A673 (cell line): ENCODE measurements at regions not wholly inside any gene's neighbourhood (a gene's known extent, or its start where the extent isn't known, plus 50 kb on each side); places are given as distances from the start of the nearest gene placed in this dataset.
"Not testable (repeated sequence)": the region's sequence is repeated elsewhere in the genome, so short reads cannot be mapped to it uniquely, and the experiment has no call there.

Source experiments
- BruUV-seq: library from RNA; stranded (reverse); fragments of 400-500 nt; replicated peaks from 2 replicates; lab custom pipeline; 2021; lab: Mats Ljungman, UMichigan
- CTCF ChIA-PET: fragments of 300-600 bp; sonication (Branson Sonifier 250); formaldehyde crosslinking; loops from one replicate; lab custom pipeline; 2022; ENCODE audit warnings: antibody characterized with exemption; lab: Charles Lee
- POLR2A ChIA-PET: fragments of 300-600 bp; sonication (Branson Sonifier 250); formaldehyde crosslinking; loops from one replicate; lab custom pipeline; 2022; ENCODE audit warnings: antibody characterized with exemption; ENCODE audit not compliant: low non-redundant PET; lab: Charles Lee
- DNase-seq: peaks from one replicate; pipeline ENCODE4 v3.0.0-alpha.2; 2015; ENCODE audit warnings: low spot score
- H3K27ac ChIP-seq: fragments of 200-600 bp; sonication (generic); 2 replicates; pipeline ENCODE4 v1.5.1; 2016; ENCODE audit warnings: mixed run types, low read depth, mild to moderate bottlenecking, mixed read lengths, antibody characterized with exemption, low read length; ENCODE audit not compliant: poor library complexity, severe bottlenecking
- H3K27me3 ChIP-seq: fragments of 200-600 bp; sonication (generic); replicated peaks from 2 replicates; pipeline ENCODE4 v1.6.1; 2017; ENCODE audit warnings: mixed run types, low read depth, mild to moderate bottlenecking, mixed read lengths, antibody characterized with exemption, low read length; ENCODE audit not compliant: insufficient read depth, poor library complexity
- H3K36me3 ChIP-seq: fragments of 200-600 bp; sonication (generic); 2 replicates; pipeline ENCODE4 v1.6.1; 2016; ENCODE audit warnings: mixed run types, mild to moderate bottlenecking, mixed read lengths, antibody characterized with exemption, low read length; ENCODE audit not compliant: insufficient read depth, poor library complexity, severe bottlenecking
- H3K4me1 ChIP-seq: fragments of 200-600 bp; sonication (generic); 2 replicates; pipeline ENCODE4 v1.6.1; 2017; ENCODE audit warnings: mixed run types, mild to moderate bottlenecking, mixed read lengths, antibody characterized with exemption, low read length; ENCODE audit not compliant: insufficient read depth, poor library complexity, severe bottlenecking
- H3K4me3 ChIP-seq: fragments of 200-600 bp; sonication (generic); 2 replicates; pipeline ENCODE4 v1.5.1; 2016; ENCODE audit warnings: low read depth, mixed run types, mild to moderate bottlenecking, mixed read lengths, low read length; ENCODE audit not compliant: poor library complexity, severe bottlenecking
- H3K9me3 ChIP-seq: fragments of 200-600 bp; sonication (generic); 2 replicates; pipeline ENCODE4 v1.6.1; 2016; ENCODE audit warnings: mixed run types, low read depth, mild to moderate bottlenecking, mixed read lengths, antibody characterized with exemption, low read length; ENCODE audit not compliant: poor library complexity, severe bottlenecking
- EZH2 ChIP-seq: fragments of 200-600 bp; sonication (generic); IDR thresholded peaks from 2 replicates; pipeline ENCODE4 v1.6.1; 2017; ENCODE audit warnings: borderline replicate concordance, low read depth, mild to moderate bottlenecking, mixed read lengths, antibody characterized with exemption, low read length; ENCODE audit not compliant: poor library complexity, severe bottlenecking
- intact Hi-C: fragments of 100-400 bp; cut with micrococcal nuclease; formaldehyde crosslinking; loops from one replicate; pipeline ENCODE4 v1.10.0; 2022; ENCODE audit not compliant: unreplicated experiment
- TF ChIP-seq, protein P1 (sequence below): fragments of 300-800, 200-600 bp; sonication (generic); conservative IDR thresholded peaks from 2 replicates; pipeline ENCODE4 v1.5.1; 2017; ENCODE audit warnings: low read depth, mild to moderate bottlenecking, antibody characterized with exemption, low read length, moderate library complexity, mixed read lengths

DNA sequence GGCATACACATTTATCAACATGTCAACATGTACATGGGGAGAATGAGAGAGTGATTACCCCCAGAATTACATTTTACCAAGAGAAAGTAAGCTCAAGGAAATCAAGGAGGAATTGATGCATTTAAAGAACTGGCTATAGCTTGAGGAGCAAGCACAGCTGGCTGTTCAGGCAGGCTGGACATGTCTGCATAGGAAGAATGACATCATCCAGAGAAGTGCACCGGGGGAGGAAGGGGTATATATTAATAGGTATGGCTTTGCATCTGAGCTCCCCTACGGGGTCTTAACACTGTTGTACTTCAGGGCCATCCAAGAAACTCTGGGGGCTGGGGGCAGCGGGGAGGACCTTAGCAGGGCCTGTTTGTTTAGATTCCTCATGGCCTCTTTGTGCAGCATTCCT lies 222.4 kb upstream of the VCX start:
- CTCF ChIA-PET, result no interaction called here
- H3K27me3 ChIP-seq, result no peaks in the 10 kb centered on the region
- TF ChIP-seq EZH2, result no peak
- TF ChIP-seq, protein P1, sequence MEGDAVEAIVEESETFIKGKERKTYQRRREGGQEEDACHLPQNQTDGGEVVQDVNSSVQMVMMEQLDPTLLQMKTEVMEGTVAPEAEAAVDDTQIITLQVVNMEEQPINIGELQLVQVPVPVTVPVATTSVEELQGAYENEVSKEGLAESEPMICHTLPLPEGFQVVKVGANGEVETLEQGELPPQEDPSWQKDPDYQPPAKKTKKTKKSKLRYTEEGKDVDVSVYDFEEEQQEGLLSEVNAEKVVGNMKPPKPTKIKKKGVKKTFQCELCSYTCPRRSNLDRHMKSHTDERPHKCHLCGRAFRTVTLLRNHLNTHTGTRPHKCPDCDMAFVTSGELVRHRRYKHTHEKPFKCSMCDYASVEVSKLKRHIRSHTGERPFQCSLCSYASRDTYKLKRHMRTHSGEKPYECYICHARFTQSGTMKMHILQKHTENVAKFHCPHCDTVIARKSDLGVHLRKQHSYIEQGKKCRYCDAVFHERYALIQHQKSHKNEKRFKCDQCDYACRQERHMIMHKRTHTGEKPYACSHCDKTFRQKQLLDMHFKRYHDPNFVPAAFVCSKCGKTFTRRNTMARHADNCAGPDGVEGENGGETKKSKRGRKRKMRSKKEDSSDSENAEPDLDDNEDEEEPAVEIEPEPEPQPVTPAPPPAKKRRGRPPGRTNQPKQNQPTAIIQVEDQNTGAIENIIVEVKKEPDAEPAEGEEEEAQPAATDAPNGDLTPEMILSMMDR, result no peak

DNA sequence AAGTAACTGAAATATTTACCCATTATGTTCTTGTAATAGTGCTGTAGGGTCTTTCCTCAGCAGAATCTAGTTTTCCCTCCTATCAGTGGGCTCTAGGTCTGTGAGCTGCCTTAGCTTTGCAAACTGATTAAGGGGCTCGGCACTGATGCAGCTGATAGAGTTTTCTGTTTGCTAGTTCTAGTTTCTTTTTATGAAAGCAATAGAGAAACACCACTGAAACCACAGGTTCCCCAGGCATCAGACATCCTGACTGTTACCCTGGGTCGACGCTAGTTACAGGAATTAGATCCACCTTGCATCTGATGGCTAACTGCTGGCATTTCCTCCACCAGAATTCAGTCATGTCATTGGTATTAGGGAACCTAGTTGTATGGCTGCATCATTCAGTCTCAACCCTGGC lies 225.0 kb upstream of the VCX start:
- POLR2A ChIA-PET, result no interaction called here
- intact Hi-C loops, result no loop called here
- Histone ChIP-seq H3K4me3 (no peak overlapping the region), H3K27me3 (no peaks in the 10 kb centered on the region), H3K9me3 (no peaks in the 10 kb centered on the region), H3K27ac (no peak overlapping the region), H3K36me3 (no peaks in the 10 kb centered on the region), H3K4me1 (no peaks in the 10 kb centered on the region)
- no peak for TF ChIP-seq EZH2
- TF ChIP-seq, protein P1, result no peak
- no TSS peak for BruUV-seq
- CTCF ChIA-PET, result no interaction called here
- no peak for DNase-seq

More for the DNA sequence above, 222.4 kb upstream of the VCX start:
- Histone ChIP-seq H3K9me3 (no peaks in the 10 kb centered on the region), H3K4me3 (no peak overlapping the region), H3K4me1 (no peaks in the 10 kb centered on the region), H3K36me3 (no peaks in the 10 kb centered on the region), H3K27ac (no peak overlapping the region)
- intact Hi-C loops, result no loop called here
- no TSS peak for BruUV-seq
- no peak for DNase-seq
- POLR2A ChIA-PET, result interaction anchor here (0.6 kb wide), 1 partner anchor 10 kb away, joined by 12 read pairs; no protein-coding TSS in a partner anchor

- ChIA-PET CTCF (no interaction called here), POLR2A (no interaction called here)
- Histone ChIP-seq H3K9me3 (no peaks in the 10 kb centered on the region), H3K4me3 (no peak overlapping the region), H3K27me3 (no peaks in the 10 kb centered on the region), H3K4me1 (no peaks in the 10 kb centered on the region), H3K27ac (no peak overlapping the region), H3K36me3 (no peaks in the 10 kb centered on the region)
- BruUV-seq, result no TSS peak
- no peak for DNase-seq
- TF ChIP-seq EZH2, result no peak
- TF ChIP-seq, protein P1, result no peak
- intact Hi-C loops, result no loop called here
These were observed 228.4 kb upstream of the VCX start for GRCh38 chrX:7614616-7615015.

- intact Hi-C loops, POLR2A ChIA-PET, H3K27ac ChIP-seq, H3K27me3 ChIP-seq, DNase-seq, H3K4me3 ChIP-seq, H3K9me3 ChIP-seq, H3K4me1 ChIP-seq, BruUV-seq, CTCF ChIA-PET, H3K36me3 ChIP-seq: not testable (repeated sequence)
These were observed 234.3 kb upstream of the VCX start for GRCh38 chrX:7608625-7609024.
